Bronchial epithelial cell (primary cell): ENCODE measurements at regions not wholly inside any gene's neighbourhood (a gene's known extent, or its start where the extent isn't known, plus 50 kb on each side); places are given as distances from the start of the nearest gene placed in this dataset.

Experiments used
- DNase-seq: peaks from one replicate; pipeline ENCODE4 v3.0.0-alpha.2; 2010; ENCODE audit warnings: low read depth
- FAIRE-seq: peaks from 2 replicates; lab custom pipeline; 2011; peaks lifted over from hg19 to GRCh38; lab: Jason Lieb, UNC
- H3K27me3 ChIP-seq: 2 replicates; pipeline ENCODE4 v1.5.1; 2011; ENCODE audit warnings: low read length; ENCODE audit not compliant: control insufficient read depth, insufficient read depth
- H3K36me3 ChIP-seq: 2 replicates; pipeline ENCODE4 v1.5.1; 2011; ENCODE audit warnings: low read length; ENCODE audit not compliant: control insufficient read depth, insufficient read depth
- H3K4me3 ChIP-seq: 2 replicates; pipeline ENCODE4 v1.5.1; 2011; ENCODE audit warnings: mild to moderate bottlenecking, low read depth, low read length, control low read depth
- TF ChIP-seq, protein P1 (sequence below): IDR thresholded peaks from 2 replicates; pipeline ENCODE4 v1.5.1; 2011; ENCODE audit warnings: mild to moderate bottlenecking, moderate library complexity, low read length, control low read depth, inconsistent platforms; ENCODE audit not compliant: insufficient read depth, severe bottlenecking

DNA sequence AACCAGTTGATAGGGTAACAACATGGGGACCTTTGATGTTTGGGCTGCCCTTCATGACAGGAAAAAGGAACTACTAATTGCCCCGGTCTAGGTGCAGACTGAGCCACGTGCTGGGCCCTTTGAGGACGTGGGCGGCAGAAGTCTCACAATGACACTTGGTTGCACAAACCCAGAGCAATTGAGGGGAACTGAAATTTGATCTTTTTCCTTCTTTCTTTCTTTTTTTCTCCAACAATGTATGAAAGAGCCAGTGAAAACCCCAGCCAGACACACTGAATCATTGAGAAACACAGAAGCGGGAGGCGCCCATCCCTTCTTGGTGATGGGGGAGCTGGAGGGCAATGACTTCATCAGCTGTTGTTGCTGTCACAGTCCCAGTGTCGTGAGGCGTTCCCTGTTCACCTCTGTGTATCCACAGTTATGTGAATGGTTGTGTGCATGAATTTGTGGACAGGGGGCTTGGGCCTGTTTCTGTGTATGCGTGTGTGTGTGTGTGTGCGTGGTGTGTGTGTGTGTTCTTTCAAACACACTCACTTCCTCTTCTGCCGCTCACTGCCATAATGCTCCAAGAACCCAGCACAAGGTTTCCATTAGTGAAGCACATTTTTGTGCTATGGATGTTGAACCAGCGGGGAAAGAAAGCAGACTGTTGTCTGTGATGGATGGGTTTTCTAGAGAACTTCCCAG, 137.5 kb upstream of the CCND2 start:
- Histone ChIP-seq H3K4me3 (no peak overlapping the region), H3K27me3 (no peaks in the 10 kb centered on the region), H3K36me3 (no peaks in the 10 kb centered on the region)
- TF ChIP-seq, protein P1, sequence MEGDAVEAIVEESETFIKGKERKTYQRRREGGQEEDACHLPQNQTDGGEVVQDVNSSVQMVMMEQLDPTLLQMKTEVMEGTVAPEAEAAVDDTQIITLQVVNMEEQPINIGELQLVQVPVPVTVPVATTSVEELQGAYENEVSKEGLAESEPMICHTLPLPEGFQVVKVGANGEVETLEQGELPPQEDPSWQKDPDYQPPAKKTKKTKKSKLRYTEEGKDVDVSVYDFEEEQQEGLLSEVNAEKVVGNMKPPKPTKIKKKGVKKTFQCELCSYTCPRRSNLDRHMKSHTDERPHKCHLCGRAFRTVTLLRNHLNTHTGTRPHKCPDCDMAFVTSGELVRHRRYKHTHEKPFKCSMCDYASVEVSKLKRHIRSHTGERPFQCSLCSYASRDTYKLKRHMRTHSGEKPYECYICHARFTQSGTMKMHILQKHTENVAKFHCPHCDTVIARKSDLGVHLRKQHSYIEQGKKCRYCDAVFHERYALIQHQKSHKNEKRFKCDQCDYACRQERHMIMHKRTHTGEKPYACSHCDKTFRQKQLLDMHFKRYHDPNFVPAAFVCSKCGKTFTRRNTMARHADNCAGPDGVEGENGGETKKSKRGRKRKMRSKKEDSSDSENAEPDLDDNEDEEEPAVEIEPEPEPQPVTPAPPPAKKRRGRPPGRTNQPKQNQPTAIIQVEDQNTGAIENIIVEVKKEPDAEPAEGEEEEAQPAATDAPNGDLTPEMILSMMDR: no peak
- DNase-seq (peak; percentile 46), FAIRE-seq (peak; percentile 64)

DNA sequence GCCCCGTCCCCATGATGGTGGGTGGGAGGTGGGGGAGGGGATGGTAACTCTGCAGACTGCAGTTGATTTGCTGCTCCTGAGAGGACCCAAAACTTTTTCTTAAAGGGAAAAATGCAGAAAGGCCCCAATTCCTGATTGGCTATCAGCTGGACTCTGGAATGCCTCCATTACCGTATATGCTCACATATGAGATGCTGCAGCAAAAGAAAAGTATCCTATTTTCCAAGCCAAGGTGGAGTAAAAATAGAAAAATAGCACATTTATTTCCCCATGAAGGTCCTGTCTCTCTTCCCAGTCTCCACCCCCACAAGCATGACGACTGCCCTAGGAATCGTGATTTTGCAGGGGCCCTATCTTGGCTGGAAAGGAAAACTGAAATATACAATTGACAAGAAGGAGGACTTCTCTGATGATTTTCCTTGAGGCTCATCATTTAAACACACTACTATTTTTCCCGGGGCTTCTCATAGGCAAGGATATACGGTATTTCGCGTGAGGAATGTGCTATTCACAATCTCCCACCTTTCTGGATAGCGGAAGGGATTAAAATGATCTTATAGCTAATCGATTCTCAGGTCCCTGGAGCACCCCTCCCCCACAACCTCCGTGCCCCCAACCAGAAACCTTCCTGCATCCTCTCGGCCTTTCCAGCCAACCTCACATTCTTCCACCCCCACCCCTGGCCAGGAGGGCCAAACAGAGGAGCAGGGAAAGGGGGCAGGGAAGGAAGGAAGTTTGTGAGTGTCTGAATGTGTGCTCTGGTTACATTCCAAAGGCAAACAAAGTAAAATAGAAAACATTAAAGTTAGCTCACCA, 138.9 kb upstream of the CCND2 start:
- no peaks in the 10 kb centered on the region for H3K27me3 ChIP-seq
- FAIRE-seq: no peak

DNA sequence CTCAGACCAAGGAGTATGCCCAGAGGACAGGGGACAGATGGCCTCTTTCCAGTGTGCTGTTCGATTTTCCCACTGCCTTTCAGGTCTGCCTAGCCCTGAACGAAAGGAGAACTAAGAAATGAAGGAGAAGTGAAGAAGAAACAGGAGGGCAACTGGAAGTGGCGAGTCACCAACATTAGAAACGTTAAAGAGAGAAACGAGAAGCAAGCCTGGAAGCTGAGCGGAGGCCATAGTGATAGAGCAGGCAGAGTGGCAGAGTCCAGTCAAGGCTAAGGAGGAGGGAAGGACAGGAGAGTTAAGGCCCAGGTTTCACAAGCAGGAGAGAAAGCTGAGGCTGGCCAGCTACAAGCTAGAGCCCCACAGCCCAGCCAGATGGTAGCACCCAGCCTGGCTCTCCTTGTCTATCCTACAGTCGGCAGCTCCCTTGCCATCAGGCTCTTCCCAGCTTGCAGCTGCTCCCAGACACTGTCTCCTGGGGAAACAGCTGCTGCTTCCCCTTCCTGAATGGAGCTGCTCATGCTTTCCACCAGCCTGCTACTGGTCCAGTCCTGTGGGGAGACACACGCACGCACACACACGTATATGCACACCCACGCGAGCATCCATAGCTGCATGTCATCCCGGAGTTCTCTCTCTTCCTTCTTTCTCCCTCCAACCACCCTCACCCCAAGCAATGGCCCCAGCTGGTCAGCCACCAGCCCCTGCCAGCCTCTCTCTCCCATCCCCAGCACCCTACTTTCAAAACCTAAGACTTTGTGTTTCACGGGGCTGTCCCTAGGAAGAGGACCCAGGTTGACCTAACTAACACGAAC, 139.7 kb upstream of the CCND2 start:
- Histone ChIP-seq H3K4me3 (no peak overlapping the region), H3K36me3 (no peaks in the 10 kb centered on the region), H3K27me3 (no peaks in the 10 kb centered on the region)
- FAIRE-seq (no peak), DNase-seq (no peak)
- TF ChIP-seq, protein P1: no peak

More for the DNA sequence above, 138.9 kb upstream of the CCND2 start:
- no peaks in the 10 kb centered on the region for H3K36me3 ChIP-seq
- no peak for DNase-seq
- no peak overlapping the region for H3K4me3 ChIP-seq
- TF ChIP-seq, protein P1: no peak

DNA sequence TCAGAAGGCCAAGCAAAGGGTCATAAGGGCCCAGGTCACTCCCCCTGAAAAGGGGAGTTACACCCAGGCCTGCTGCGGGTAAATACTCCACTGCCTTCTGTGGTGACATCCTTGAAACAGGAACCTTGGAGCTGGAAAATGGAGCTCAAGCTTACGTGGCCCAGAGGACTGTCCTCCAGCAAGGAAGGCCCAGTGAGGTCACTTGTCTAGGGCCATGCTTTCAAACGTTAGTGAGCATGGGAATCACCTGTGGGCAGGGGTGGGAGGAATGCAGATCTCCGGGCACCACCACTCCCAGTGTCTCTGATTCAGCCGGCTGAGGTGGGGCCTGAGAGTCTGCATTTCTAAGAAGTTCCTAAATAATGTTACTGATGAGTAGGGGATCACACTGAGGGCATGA, 140.5 kb upstream of the CCND2 start:
- Histone ChIP-seq H3K36me3 (no peaks in the 10 kb centered on the region), H3K27me3 (no peaks in the 10 kb centered on the region), H3K4me3 (no peak overlapping the region)
- DNase-seq (no peak), FAIRE-seq (no peak)
- TF ChIP-seq, protein P1: no peak

DNA sequence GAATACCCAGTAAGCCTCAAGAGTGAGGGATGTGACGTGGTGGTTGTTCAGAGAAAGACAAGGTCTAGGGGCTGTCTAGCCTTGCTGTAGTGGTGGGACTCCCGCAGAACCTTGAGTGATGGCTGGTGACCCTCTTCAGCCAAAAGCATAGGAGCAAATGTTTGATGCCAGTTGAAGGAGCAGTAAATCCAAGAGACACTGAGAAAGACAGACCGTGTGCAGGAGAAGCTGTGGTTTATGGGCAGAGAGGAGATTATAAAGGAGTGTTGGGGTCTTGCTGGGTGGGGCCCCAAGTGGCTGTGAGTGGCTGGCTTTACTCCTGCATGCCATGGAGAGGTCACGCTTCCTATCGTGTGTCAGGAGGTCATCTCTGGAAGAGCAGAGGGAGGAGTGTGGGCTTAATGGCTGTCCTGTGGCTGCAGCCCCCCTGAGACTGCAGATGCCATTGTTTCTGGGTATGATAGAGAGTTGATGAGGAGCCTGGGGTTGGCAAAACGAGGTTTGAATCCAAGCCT, 152.0 kb upstream of the CCND2 start:
- no peak overlapping the region for H3K4me3 ChIP-seq
- DNase-seq (no peak), FAIRE-seq (no peak)
- TF ChIP-seq, protein P1: no peak
- no peaks in the 10 kb centered on the region for H3K36me3 ChIP-seq
- H3K27me3 ChIP-seq: no peaks in the 10 kb centered on the region
